Upper lobe of left lung (tissue), 4 donors: ENCODE measurements at regions not wholly inside any gene's neighbourhood (a gene's known extent, or its start where the extent isn't known, plus 50 kb on each side); places are given as distances from the start of the nearest gene placed in this dataset.

Source experiments
- CTCF ChIP-seq, 6 experiments: fragments of 450-650 bp in 4 of 6; fragments of 200-600 bp in 2 of 6; sonication (generic) in 2 of 6; IDR thresholded peaks; one replicate each; pipeline ENCODE4 v1.5.1; 2016 to 2019; ENCODE audit warnings: antibody characterized with exemption in 6 of 6
- POLR2AphosphoS5 ChIP-seq, 2 donors: sonication (generic); formaldehyde crosslinking; IDR thresholded peaks; one replicate each; pipeline ENCODE4 v1.5.1; 2017; ENCODE audit warnings: antibody characterized with exemption in 2 of 2

- TF ChIP-seq POLR2AphosphoS5 (IDR thresholded peaks at IDR 0.05) (no peak), CTCF (IDR thresholded peaks at IDR 0.05) (no peak)
Measured at GRCh38 chr13:99145461-99145860, 55.2 kb upstream of the UBAC2 start.
